MV-4-11 (cell line): ENCODE measurements at regions not wholly inside any gene's neighbourhood (a gene's known extent, or its start where the extent isn't known, plus 50 kb on each side); places are given as distances from the start of the nearest gene placed in this dataset.
A peak's percentile ranks its signal among the peaks of the same experiment; 100 is the strongest.

Source experiments
- DNase-seq: peaks from one replicate; lab custom pipeline; 2025; lab: John Stamatoyannopoulos, UW

- DNase-seq, result peak; percentile 53
Observed at GRCh38 chr14:52380294-52380693, 66.2 kb downstream of the PTGER2 start.
